Prostate gland (tissue), 2 donors: ENCODE measurements at regions not wholly inside any gene's neighbourhood (a gene's known extent, or its start where the extent isn't known, plus 50 kb on each side); places are given as distances from the start of the nearest gene placed in this dataset.

ENCODE experiments used
- CTCF ChIP-seq, 4 experiments: fragments of 200-600 bp in 2 of 4; fragments of 450-650 bp in 2 of 4; sonication (generic) in 2 of 4; IDR thresholded peaks; 1 replicate in 3 of 4; 2 replicates in 1 of 4; pipeline ENCODE4 v1.5.1; 2016 to 2019; ENCODE audit warnings: antibody characterized with exemption in 4 of 4, mild to moderate bottlenecking in 2 of 4, moderate library complexity in 2 of 4
- POLR2A ChIP-seq: fragments of 450-650 bp; IDR thresholded peaks from one replicate; pipeline ENCODE4 v1.6.1; 2016; ENCODE audit warnings: antibody characterized with exemption, mild to moderate bottlenecking
- POLR2AphosphoS5 ChIP-seq: sonication (generic); formaldehyde crosslinking; IDR thresholded peaks from one replicate; pipeline ENCODE4 v1.6.1; 2017; ENCODE audit warnings: antibody characterized with exemption

GRCh38 chr15:39442898-39443297, 138.0 kb upstream of the THBS1 start:
- TF ChIP-seq CTCF (IDR thresholded peaks at IDR 0.05): no peak
- TF ChIP-seq POLR2A: no peak
- TF ChIP-seq POLR2AphosphoS5: no peak
